H54 (cell line): ENCODE measurements at regions not wholly inside any gene's neighbourhood (a gene's known extent, or its start where the extent isn't known, plus 50 kb on each side); places are given as distances from the start of the nearest gene placed in this dataset.
A peak's percentile ranks its signal among the peaks of the same experiment; 100 is the strongest.

ENCODE experiments used
- DNase-seq: peaks from one replicate; pipeline ENCODE4 v3.0.0; 2011; ENCODE audit warnings: low spot score, mixed read lengths; ENCODE audit not compliant: insufficient read length
- FAIRE-seq: peaks from 3 replicates; lab custom pipeline; 2011; peaks lifted over from hg19 to GRCh38; lab: Jason Lieb, UNC
- POLR2A ChIP-seq: IDR thresholded peaks from 2 replicates; pipeline ENCODE4 v1.6.1; 2011; ENCODE audit warnings: low read depth, mild to moderate bottlenecking, low read length

GRCh38 chr4:128349921-128350320, 62.3 kb upstream of the PGRMC2 start:
- DNase-seq (no peak), FAIRE-seq (no peak)
- TF ChIP-seq POLR2A, result no peak

- no peak for TF ChIP-seq POLR2A
- DNase-seq (no peak), FAIRE-seq (no peak)
These were observed 60.5 kb upstream of the PGRMC2 start for GRCh38 chr4:128347930-128348660.

GRCh38 chr4:128347175-128347868, 59.7 kb upstream of the PGRMC2 start:
- DNase-seq (no peak), FAIRE-seq (no peak)
- TF ChIP-seq POLR2A, result no peak

GRCh38 chr4:128346054-128346716, 58.6 kb upstream of the PGRMC2 start:
- TF ChIP-seq POLR2A, result no peak
- FAIRE-seq, result no peak
- DNase-seq, result no peak

- DNase-seq (no peak), FAIRE-seq (no peak)
- no peak for TF ChIP-seq POLR2A
These were observed 58.0 kb upstream of the PGRMC2 start for GRCh38 chr4:128345650-128346049.

GRCh38 chr4:128342762-128343161, 55.1 kb upstream of the PGRMC2 start:
- TF ChIP-seq POLR2A, result no peak
- DNase-seq (no peak), FAIRE-seq (no peak)

- no peak for DNase-seq
- no peak for TF ChIP-seq POLR2A
- no peak for FAIRE-seq
These were observed 54.0 kb upstream of the PGRMC2 start for GRCh38 chr4:128341634-128342033.

GRCh38 chr4:128338634-128339355, 51.2 kb upstream of the PGRMC2 start:
- peak; percentile 15 for DNase-seq
- FAIRE-seq, result peak; percentile 87
- no peak for TF ChIP-seq POLR2A

- TF ChIP-seq POLR2A, result no peak
- DNase-seq (no peak), FAIRE-seq (no peak)
These were observed 50.2 kb upstream of the PGRMC2 start for GRCh38 chr4:128337863-128338262.
